HS-27A (cell line): ENCODE measurements at regions not wholly inside any gene's neighbourhood (a gene's known extent, or its start where the extent isn't known, plus 50 kb on each side); places are given as distances from the start of the nearest gene placed in this dataset.

ENCODE experiments used
- DNase-seq: peaks from one replicate; pipeline ENCODE4 v3.0.0-alpha.2; 2012; ENCODE audit warnings: low read depth, missing footprints

- no peak for DNase-seq
Observed at GRCh38 chr3:26525013-26525412, 97.6 kb upstream of the LRRC3B start.

GRCh38 chr3:26535151-26535550, 87.4 kb upstream of the LRRC3B start:
- no peak for DNase-seq

GRCh38 chr3:26536955-26537354, 85.6 kb upstream of the LRRC3B start:
- DNase-seq, result no peak

GRCh38 chr3:26550413-26550812, 72.2 kb upstream of the LRRC3B start:
- DNase-seq, result no peak

- DNase-seq, result no peak
Observed at GRCh38 chr3:26556637-26557036, 65.9 kb upstream of the LRRC3B start.

GRCh38 chr3:26558257-26558656, 64.3 kb upstream of the LRRC3B start:
- no peak for DNase-seq

- DNase-seq, result no peak
Observed at GRCh38 chr3:26559227-26559626, 63.3 kb upstream of the LRRC3B start.

GRCh38 chr3:26560081-26560480, 62.5 kb upstream of the LRRC3B start:
- no peak for DNase-seq

- DNase-seq, result no peak
Observed at GRCh38 chr3:26562021-26562768, 60.4 kb upstream of the LRRC3B start.
